Fibroblast of lung (primary cell): ENCODE measurements at regions not wholly inside any gene's neighbourhood (a gene's known extent, or its start where the extent isn't known, plus 50 kb on each side); places are given as distances from the start of the nearest gene placed in this dataset.
A peak's percentile ranks its signal among the peaks of the same experiment; 100 is the strongest.

Experiments used
- DNase-seq, 2 donors: peaks; one replicate each; pipeline versions ENCODE4 v3.0.0 to v3.0.0-alpha.2; 2010; ENCODE audit warnings: low read depth in 2 of 2
- H2AFZ ChIP-seq: 2 replicates; pipeline ENCODE4 v1.5.1; 2012; ENCODE audit warnings: low read length, control low read depth, inconsistent platforms
- H3K27ac ChIP-seq: 2 replicates; pipeline ENCODE4 v1.5.1; 2011; ENCODE audit warnings: low read length, control low read depth; ENCODE audit not compliant: insufficient read depth
- H3K27me3 ChIP-seq: 2 replicates; pipeline ENCODE4 v1.5.1; 2011; ENCODE audit warnings: mild to moderate bottlenecking, low read length; ENCODE audit not compliant: control insufficient read depth, insufficient read depth
- H3K36me3 ChIP-seq: 2 replicates; pipeline ENCODE4 v1.5.1; 2011; ENCODE audit warnings: low read length; ENCODE audit not compliant: control insufficient read depth, insufficient read depth
- H3K4me1 ChIP-seq: 2 replicates; pipeline ENCODE4 v1.5.1; 2011; ENCODE audit warnings: low read length; ENCODE audit not compliant: control insufficient read depth, insufficient read depth; ENCODE audit errors: extremely low read depth
- H3K4me2 ChIP-seq: 2 replicates; pipeline ENCODE4 v1.5.1; 2011; ENCODE audit warnings: low read length, control low read depth; ENCODE audit not compliant: insufficient read depth; ENCODE audit errors: extremely low read depth
- H3K4me3 ChIP-seq, 4 experiments: fragments of 200-600 bp in 1 of 4; sonication (generic) in 1 of 4; replicated peaks in 1 of 4; 2 replicates each; pipeline ENCODE4 v1.5.1; 2011 to 2016; ENCODE audit warnings: low read length in 4 of 4, low read depth in 3 of 4, mild to moderate bottlenecking in 3 of 4, control low read depth in 2 of 4, inconsistent platforms in 1 of 4, mixed read lengths in 1 of 4; ENCODE audit not compliant: insufficient read depth in 1 of 4; ENCODE audit errors: control extremely low read depth in 1 of 4
- H3K79me2 ChIP-seq: 2 replicates; pipeline ENCODE4 v1.5.1; 2012; ENCODE audit warnings: mild to moderate bottlenecking, low read length, inconsistent platforms; ENCODE audit not compliant: control insufficient read depth, insufficient read depth
- H3K9ac ChIP-seq: 2 replicates; pipeline ENCODE4 v1.5.1; 2011; ENCODE audit warnings: mild to moderate bottlenecking, low read length, control low read depth; ENCODE audit not compliant: insufficient read depth
- H3K9me3 ChIP-seq: 2 replicates; pipeline ENCODE4 v1.5.1; 2012; ENCODE audit warnings: low read depth, low read length; ENCODE audit not compliant: control insufficient read depth, insufficient read depth
- H4K20me1 ChIP-seq: 2 replicates; pipeline ENCODE4 v1.5.1; 2011; ENCODE audit warnings: low read length; ENCODE audit not compliant: control insufficient read depth, insufficient read depth; ENCODE audit errors: extremely low read depth
- EZH2 ChIP-seq: IDR thresholded peaks from 2 replicates; pipeline ENCODE4 v1.5.1; 2012; ENCODE audit warnings: low read length, control low read depth, mild to moderate bottlenecking; ENCODE audit errors: missing control alignments
- TF ChIP-seq, protein P1 (sequence below), 2 donors: IDR thresholded peaks in 1 of 2; conservative IDR thresholded peaks in 1 of 2; 1 replicate in 1 of 2; 2 replicates in 1 of 2; pipeline ENCODE4 v1.5.1; 2011 to 2012; ENCODE audit warnings: low read length in 2 of 2, control low read depth in 1 of 2, inconsistent platforms in 1 of 2, low read depth in 1 of 2, mild to moderate bottlenecking in 1 of 2

DNA sequence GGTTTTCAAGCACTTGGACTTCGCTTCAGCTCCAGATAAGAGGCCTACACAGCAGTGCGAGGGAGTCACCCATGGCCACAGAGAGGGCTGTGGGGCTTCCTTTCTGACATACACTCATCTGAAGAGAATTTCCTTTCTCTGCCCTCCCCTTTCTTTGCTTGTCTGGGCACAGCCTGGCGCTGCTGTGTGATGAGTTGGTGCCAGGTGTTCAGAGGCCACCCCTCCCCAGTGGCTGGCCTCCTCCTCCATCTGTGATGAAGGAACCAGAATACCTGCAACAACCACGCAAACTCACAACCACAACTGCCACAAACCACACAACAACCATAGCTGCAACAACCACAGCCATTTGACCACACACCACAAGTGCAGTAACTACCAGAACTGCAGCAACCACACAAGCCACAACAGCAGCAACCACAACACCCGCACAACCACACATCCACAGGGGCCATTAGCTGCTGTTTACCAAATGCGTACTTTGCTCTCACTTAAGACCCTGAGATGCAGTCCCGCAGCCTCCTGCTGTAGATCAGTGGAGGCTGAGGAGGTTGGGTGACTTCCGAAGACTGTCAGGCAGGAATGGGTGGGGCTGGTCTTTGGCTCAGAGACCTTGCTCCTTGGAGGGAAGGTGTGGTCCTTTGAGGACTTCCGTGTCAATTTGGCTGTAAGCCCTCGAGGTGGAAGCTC, 71.1 kb downstream of the IER5 start:
- Histone ChIP-seq H3K4me3 (no peak overlapping the region), H3K4me1 (no peaks in the 10 kb centered on the region), H3K79me2 (no peaks in the 10 kb centered on the region), H3K36me3 (no peaks in the 10 kb centered on the region), H3K27ac (no peak overlapping the region), H3K9ac (no peak overlapping the region), H3K4me2 (no peak overlapping the region), H3K9me3 (no peaks in the 10 kb centered on the region), H2AFZ (no peak overlapping the region), H3K27me3 (peaks cover 3% of the 10 kb centered on the region), H4K20me1 (no peaks in the 10 kb centered on the region)
- peak in 1 of 2 donors; percentile 84 for DNase-seq
- TF ChIP-seq, protein P1, sequence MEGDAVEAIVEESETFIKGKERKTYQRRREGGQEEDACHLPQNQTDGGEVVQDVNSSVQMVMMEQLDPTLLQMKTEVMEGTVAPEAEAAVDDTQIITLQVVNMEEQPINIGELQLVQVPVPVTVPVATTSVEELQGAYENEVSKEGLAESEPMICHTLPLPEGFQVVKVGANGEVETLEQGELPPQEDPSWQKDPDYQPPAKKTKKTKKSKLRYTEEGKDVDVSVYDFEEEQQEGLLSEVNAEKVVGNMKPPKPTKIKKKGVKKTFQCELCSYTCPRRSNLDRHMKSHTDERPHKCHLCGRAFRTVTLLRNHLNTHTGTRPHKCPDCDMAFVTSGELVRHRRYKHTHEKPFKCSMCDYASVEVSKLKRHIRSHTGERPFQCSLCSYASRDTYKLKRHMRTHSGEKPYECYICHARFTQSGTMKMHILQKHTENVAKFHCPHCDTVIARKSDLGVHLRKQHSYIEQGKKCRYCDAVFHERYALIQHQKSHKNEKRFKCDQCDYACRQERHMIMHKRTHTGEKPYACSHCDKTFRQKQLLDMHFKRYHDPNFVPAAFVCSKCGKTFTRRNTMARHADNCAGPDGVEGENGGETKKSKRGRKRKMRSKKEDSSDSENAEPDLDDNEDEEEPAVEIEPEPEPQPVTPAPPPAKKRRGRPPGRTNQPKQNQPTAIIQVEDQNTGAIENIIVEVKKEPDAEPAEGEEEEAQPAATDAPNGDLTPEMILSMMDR (conservative IDR thresholded peaks at IDR 0.05 in 1 of 2, IDR thresholded peaks at IDR 0.05 in 1 of 2; ENCODE audit: low read depth in 1 of 2, low read length in 2 of 2) = no peak
- no peak for TF ChIP-seq EZH2

DNA sequence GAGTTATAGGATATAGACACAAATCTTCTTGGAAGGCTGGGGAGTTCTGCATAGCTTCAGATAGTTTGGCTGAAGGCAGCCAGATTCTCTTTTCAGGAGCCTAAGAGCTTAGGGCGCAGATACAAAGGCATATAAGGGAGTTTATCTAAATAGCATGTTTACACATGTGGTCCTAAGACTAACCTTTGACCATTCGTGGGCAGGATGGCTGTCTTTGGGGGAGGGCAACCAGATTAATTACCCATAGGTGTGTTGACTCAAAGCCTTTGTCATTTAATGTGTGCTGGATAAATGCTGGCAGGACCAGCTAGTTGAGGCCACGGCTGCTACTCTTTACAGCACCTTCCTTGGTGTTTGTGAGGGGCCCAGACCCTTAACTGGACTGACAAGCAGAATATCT, 71.8 kb downstream of the IER5 start:
- H3K79me2 ChIP-seq = no peaks in the 10 kb centered on the region
- H4K20me1 ChIP-seq = no peaks in the 10 kb centered on the region
- no peak overlapping the region for H3K27ac ChIP-seq

GRCh38 chr1:181160998-181161870, 72.7 kb downstream of the IER5 start:
- no peaks in the 10 kb centered on the region for H3K9me3 ChIP-seq
- H3K4me3 ChIP-seq = no peak overlapping the region
- no peaks in the 10 kb centered on the region for H3K36me3 ChIP-seq
- H2AFZ ChIP-seq = no peak overlapping the region
- peaks cover 3% of the 10 kb centered on the region for H3K27me3 ChIP-seq
- no peak overlapping the region for H3K27ac ChIP-seq
- H3K4me1 ChIP-seq = peaks cover under 1% of the 10 kb centered on the region
- no peak for DNase-seq
- H4K20me1 ChIP-seq = no peaks in the 10 kb centered on the region
- TF ChIP-seq, protein P1 (conservative IDR thresholded peaks at IDR 0.05 in 1 of 2, IDR thresholded peaks at IDR 0.05 in 1 of 2; ENCODE audit: low read depth in 1 of 2, low read length in 2 of 2) = no peak
- no peak for TF ChIP-seq EZH2
- H3K4me2 ChIP-seq = no peak overlapping the region
- no peaks in the 10 kb centered on the region for H3K79me2 ChIP-seq
- H3K9ac ChIP-seq = no peak overlapping the region

More for the DNA sequence above, 71.8 kb downstream of the IER5 start:
- Histone ChIP-seq H2AFZ (no peak overlapping the region), H3K9me3 (no peaks in the 10 kb centered on the region), H3K4me2 (no peak overlapping the region), H3K4me1 (no peaks in the 10 kb centered on the region), H3K36me3 (no peaks in the 10 kb centered on the region), H3K9ac (no peak overlapping the region), H3K27me3 (peaks cover 3% of the 10 kb centered on the region), H3K4me3 (no peak overlapping the region)
- TF ChIP-seq EZH2 = no peak
- TF ChIP-seq, protein P1 (conservative IDR thresholded peaks at IDR 0.05 in 1 of 2, IDR thresholded peaks at IDR 0.05 in 1 of 2; ENCODE audit: low read depth in 1 of 2, low read length in 2 of 2) = no peak
- no peak for DNase-seq
